ENCODE measurements at regions not wholly inside any gene's neighbourhood (a gene's known extent, or its start where the extent isn't known, plus 50 kb on each side); places are given as distances from the start of the nearest gene placed in this dataset.
A peak's percentile ranks its signal among the peaks of the same experiment; 100 is the strongest.

- TF ChIP-seq CTCF (IDR thresholded peaks at IDR 0.05) (no peak), POLR2AphosphoS5 (IDR thresholded peaks at IDR 0.05; ENCODE audit: insufficient read depth in 1 of 2, low read depth in 1 of 2) (peak in 1 of 2 donors; percentile 79)
These were observed 239.1 kb upstream of the FGGY start for GRCh38 chr1:59057796-59058195.
